ENCODE measurements at regions not wholly inside any gene's neighbourhood (a gene's known extent, or its start where the extent isn't known, plus 50 kb on each side); places are given as distances from the start of the nearest gene placed in this dataset.

GRCh38 chr22:42329504-42329903 lies 59.1 kb upstream of the TCF20 start:
- no peak for TF ChIP-seq FOXM1 (IDR thresholded peaks at IDR 0.05; ENCODE audit: borderline replicate concordance, low read depth)
- TF ChIP-seq CREB1 (IDR thresholded peaks at IDR 0.05; ENCODE audit: low read depth): no peak
- no peak for TF ChIP-seq MAX (IDR thresholded peaks at IDR 0.05)
- no peak for TF ChIP-seq RAD21 (IDR thresholded peaks at IDR 0.05; ENCODE audit: low read depth)
